ENCODE measurements at regions not wholly inside any gene's neighbourhood (a gene's known extent, or its start where the extent isn't known, plus 50 kb on each side); places are given as distances from the start of the nearest gene placed in this dataset.
"Not testable (repeated sequence)": the region's sequence is repeated elsewhere in the genome, so short reads cannot be mapped to it uniquely, and the experiment has no call there.

GRCh38 chr13:21879263-21879914 lies 208.5 kb downstream of the FGF9 start:
- Histone ChIP-seq H3K4me1 (ENCODE audit: control insufficient read depth, insufficient read depth, low read length) (no peaks in the 10 kb centered on the region), H3K27ac (ENCODE audit: low read depth, low read length) (no peak overlapping the region), H3K27me3 (ENCODE audit: control insufficient read depth, insufficient read depth, low read length) (no peaks in the 10 kb centered on the region), H3K4me3 (ENCODE audit: low read depth, low read length) (no peak overlapping the region), H3K9ac (ENCODE audit: low read length) (no peak overlapping the region), H3K36me3 (ENCODE audit: control insufficient read depth, insufficient read depth, low read length) (no peaks in the 10 kb centered on the region), H3K9me3 (ENCODE audit: control insufficient read depth, insufficient read depth, low read depth, low read length) (no peaks in the 10 kb centered on the region)

GRCh38 chr13:21882766-21883165 lies 211.9 kb downstream of the FGF9 start:
- Histone ChIP-seq H3K9me3 (ENCODE audit: control insufficient read depth, insufficient read depth, low read depth, low read length) (no peaks in the 10 kb centered on the region), H3K27me3 (ENCODE audit: control insufficient read depth, insufficient read depth, low read length) (no peaks in the 10 kb centered on the region)

GRCh38 chr13:21883713-21884112 lies 212.8 kb downstream of the FGF9 start:
- Histone ChIP-seq H3K9ac (ENCODE audit: low read length) (no peak overlapping the region), H3K27ac (ENCODE audit: low read depth, low read length) (no peak overlapping the region), H3K4me1 (ENCODE audit: control insufficient read depth, insufficient read depth, low read length) (no peaks in the 10 kb centered on the region), H3K27me3 (ENCODE audit: control insufficient read depth, insufficient read depth, low read length) (no peaks in the 10 kb centered on the region), H3K36me3 (ENCODE audit: control insufficient read depth, insufficient read depth, low read length) (no peaks in the 10 kb centered on the region), H3K9me3 (ENCODE audit: control insufficient read depth, insufficient read depth, low read depth, low read length) (no peaks in the 10 kb centered on the region), H3K4me3 (ENCODE audit: low read depth, low read length) (no peak overlapping the region)

More at GRCh38 chr13:21882766-21883165, 211.9 kb downstream of the FGF9 start:
- Histone ChIP-seq H3K4me1 (ENCODE audit: control insufficient read depth, insufficient read depth, low read length) (no peaks in the 10 kb centered on the region), H3K27ac (ENCODE audit: low read depth, low read length) (no peak overlapping the region), H3K9ac (ENCODE audit: low read length) (no peak overlapping the region), H3K36me3 (ENCODE audit: control insufficient read depth, insufficient read depth, low read length) (no peaks in the 10 kb centered on the region), H3K4me3 (ENCODE audit: low read depth, low read length) (no peak overlapping the region)

GRCh38 chr13:21884299-21884909 lies 213.5 kb downstream of the FGF9 start:
- Histone ChIP-seq H3K36me3 (ENCODE audit: control insufficient read depth, insufficient read depth, low read length) (no peaks in the 10 kb centered on the region), H3K27me3 (ENCODE audit: control insufficient read depth, insufficient read depth, low read length) (no peaks in the 10 kb centered on the region), H3K4me3 (ENCODE audit: low read depth, low read length) (no peak overlapping the region), H3K9ac (ENCODE audit: low read length) (no peak overlapping the region), H3K27ac (ENCODE audit: low read depth, low read length) (no peak overlapping the region), H3K4me1 (ENCODE audit: control insufficient read depth, insufficient read depth, low read length) (no peaks in the 10 kb centered on the region), H3K9me3 (ENCODE audit: control insufficient read depth, insufficient read depth, low read depth, low read length) (no peaks in the 10 kb centered on the region)

- H3K27me3 ChIP-seq (ENCODE audit: control insufficient read depth, insufficient read depth, low read length), result no peaks in the 10 kb centered on the region
- no peak overlapping the region for H3K27ac ChIP-seq (ENCODE audit: low read depth, low read length)
- H3K36me3 ChIP-seq (ENCODE audit: control insufficient read depth, insufficient read depth, low read length), result no peaks in the 10 kb centered on the region
- H3K4me1 ChIP-seq (ENCODE audit: control insufficient read depth, insufficient read depth, low read length), result no peaks in the 10 kb centered on the region
- H3K9me3 ChIP-seq (ENCODE audit: control insufficient read depth, insufficient read depth, low read depth, low read length), result no peaks in the 10 kb centered on the region
- H3K4me3 ChIP-seq (ENCODE audit: low read depth, low read length), result no peak overlapping the region
- H3K9ac ChIP-seq (ENCODE audit: low read length), result no peak overlapping the region
Measured at GRCh38 chr13:21884965-21885567, 214.2 kb downstream of the FGF9 start.

- H3K27me3 ChIP-seq (ENCODE audit: control insufficient read depth, insufficient read depth, low read length), result no peaks in the 10 kb centered on the region
- H3K36me3 ChIP-seq (ENCODE audit: control insufficient read depth, insufficient read depth, low read length), result no peaks in the 10 kb centered on the region
- H3K4me1 ChIP-seq (ENCODE audit: control insufficient read depth, insufficient read depth, low read length), result no peaks in the 10 kb centered on the region
- H3K9ac ChIP-seq (ENCODE audit: low read length), result no peak overlapping the region
- H3K27ac ChIP-seq (ENCODE audit: low read depth, low read length), result no peak overlapping the region
- H3K9me3 ChIP-seq (ENCODE audit: control insufficient read depth, insufficient read depth, low read depth, low read length), result no peaks in the 10 kb centered on the region; the same call in 1 of the 2 replicates
- H3K4me3 ChIP-seq (ENCODE audit: low read depth, low read length), result no peak overlapping the region
Measured at GRCh38 chr13:21885714-21886224, 214.9 kb downstream of the FGF9 start.

GRCh38 chr13:21889651-21890050 lies 218.8 kb downstream of the FGF9 start:
- Histone ChIP-seq H3K9ac (ENCODE audit: low read length) (no peak overlapping the region), H3K9me3 (ENCODE audit: control insufficient read depth, insufficient read depth, low read depth, low read length) (no peaks in the 10 kb centered on the region; the same call in 1 of the 2 replicates), H3K4me3 (ENCODE audit: low read depth, low read length) (no peak overlapping the region), H3K4me1 (ENCODE audit: control insufficient read depth, insufficient read depth, low read length) (no peaks in the 10 kb centered on the region), H3K27ac (ENCODE audit: low read depth, low read length) (no peak overlapping the region), H3K27me3 (ENCODE audit: control insufficient read depth, insufficient read depth, low read length) (no peaks in the 10 kb centered on the region), H3K36me3 (ENCODE audit: control insufficient read depth, insufficient read depth, low read length) (no peaks in the 10 kb centered on the region)

GRCh38 chr13:21890220-21890619 lies 219.3 kb downstream of the FGF9 start:
- not testable (repeated sequence) for H3K4me3 ChIP-seq (ENCODE audit: low read depth, low read length); H3K9ac ChIP-seq (ENCODE audit: low read length); H3K27ac ChIP-seq (ENCODE audit: low read depth, low read length); H3K4me1 ChIP-seq (ENCODE audit: control insufficient read depth, insufficient read depth, low read length); H3K36me3 ChIP-seq (ENCODE audit: control insufficient read depth, insufficient read depth, low read length); H3K27me3 ChIP-seq (ENCODE audit: control insufficient read depth, insufficient read depth, low read length); H3K9me3 ChIP-seq (ENCODE audit: control insufficient read depth, insufficient read depth, low read depth, low read length)

GRCh38 chr13:21894091-21894490 lies 223.2 kb downstream of the FGF9 start:
- H3K27ac ChIP-seq (ENCODE audit: low read depth, low read length), result no peak overlapping the region
- H3K27me3 ChIP-seq (ENCODE audit: control insufficient read depth, insufficient read depth, low read length), result no peaks in the 10 kb centered on the region
- H3K9me3 ChIP-seq (ENCODE audit: control insufficient read depth, insufficient read depth, low read depth, low read length), result no peaks in the 10 kb centered on the region; the same call in 1 of the 2 replicates
- no peak overlapping the region for H3K9ac ChIP-seq (ENCODE audit: low read length)
- H3K36me3 ChIP-seq (ENCODE audit: control insufficient read depth, insufficient read depth, low read length), result no peaks in the 10 kb centered on the region
- H3K4me3 ChIP-seq (ENCODE audit: low read depth, low read length), result no peak overlapping the region
- H3K4me1 ChIP-seq (ENCODE audit: control insufficient read depth, insufficient read depth, low read length), result no peaks in the 10 kb centered on the region

GRCh38 chr13:21894703-21895699 lies 224.1 kb downstream of the FGF9 start:
- Histone ChIP-seq H3K4me3 (ENCODE audit: low read depth, low read length) (no peak overlapping the region), H3K9ac (ENCODE audit: low read length) (no peak overlapping the region), H3K27ac (ENCODE audit: low read depth, low read length) (no peak overlapping the region), H3K27me3 (ENCODE audit: control insufficient read depth, insufficient read depth, low read length) (no peaks in the 10 kb centered on the region), H3K36me3 (ENCODE audit: control insufficient read depth, insufficient read depth, low read length) (no peaks in the 10 kb centered on the region), H3K9me3 (ENCODE audit: control insufficient read depth, insufficient read depth, low read depth, low read length) (no peaks in the 10 kb centered on the region; the same call in 1 of the 2 replicates), H3K4me1 (ENCODE audit: control insufficient read depth, insufficient read depth, low read length) (no peaks in the 10 kb centered on the region)
